Loucy (cell line): ENCODE measurements at regions not wholly inside any gene's neighbourhood (a gene's known extent, or its start where the extent isn't known, plus 50 kb on each side); places are given as distances from the start of the nearest gene placed in this dataset.

Experiments used
- CTCF ChIP-seq: fragments of 200-600 bp; sonication (generic); conservative IDR thresholded peaks from 2 replicates; pipeline ENCODE4 v1.5.1; 2014; ENCODE audit warnings: mild to moderate bottlenecking, antibody characterized with exemption, low read length
- EZH2phosphoT487 ChIP-seq: fragments of 200-600 bp; IDR thresholded peaks from 2 replicates; pipeline ENCODE4 v1.6.1; 2018; ENCODE audit warnings: antibody characterized with exemption, mild to moderate bottlenecking, moderate library complexity, borderline replicate concordance

GRCh38 chr12:131597333-131597732 is 113.6 kb upstream of the SFSWAP start:
- TF ChIP-seq CTCF = no peak
- no peak for TF ChIP-seq EZH2phosphoT487
